Type B pancreatic cell (in vitro differentiated cells): ENCODE measurements at regions not wholly inside any gene's neighbourhood (a gene's known extent, or its start where the extent isn't known, plus 50 kb on each side); places are given as distances from the start of the nearest gene placed in this dataset.

Experiments used
- DNase-seq: peaks from one replicate; pipeline ENCODE4 v3.0.0; 2021; ENCODE audit warnings: mixed read lengths; ENCODE audit not compliant: unreplicated experiment; ENCODE audit errors: extremely low spot score
- H3K27ac Mint-ChIP-seq: 2 replicates; pipeline ENCODE4 v1.8.0; 2021; ENCODE audit warnings: mild to moderate bottlenecking, mixed read lengths
- H3K27me3 Mint-ChIP-seq: 2 replicates; pipeline ENCODE4 v1.8.0; 2021; ENCODE audit warnings: mixed read lengths
- H3K36me3 Mint-ChIP-seq: 2 replicates; pipeline ENCODE4 v1.8.0; 2021; ENCODE audit warnings: mixed read lengths
- H3K4me1 Mint-ChIP-seq: one replicate; pipeline ENCODE4 v1.8.0; 2021; ENCODE audit warnings: mixed read lengths; ENCODE audit not compliant: unreplicated experiment
- H3K4me3 Mint-ChIP-seq: 2 replicates; pipeline ENCODE4 v1.8.0; 2021; ENCODE audit warnings: mild to moderate bottlenecking, mixed read lengths
- H3K9me3 Mint-ChIP-seq: 2 replicates; pipeline ENCODE4 v1.8.0; 2021; ENCODE audit warnings: mixed read lengths
- TF ChIP-seq, protein P1 (sequence below): fragments of 200-600 bp; sonication (generic); conservative IDR thresholded peaks from 2 replicates; pipeline ENCODE4 v1.5.0; 2021; ENCODE audit warnings: antibody characterized with exemption, mild to moderate bottlenecking

DNA sequence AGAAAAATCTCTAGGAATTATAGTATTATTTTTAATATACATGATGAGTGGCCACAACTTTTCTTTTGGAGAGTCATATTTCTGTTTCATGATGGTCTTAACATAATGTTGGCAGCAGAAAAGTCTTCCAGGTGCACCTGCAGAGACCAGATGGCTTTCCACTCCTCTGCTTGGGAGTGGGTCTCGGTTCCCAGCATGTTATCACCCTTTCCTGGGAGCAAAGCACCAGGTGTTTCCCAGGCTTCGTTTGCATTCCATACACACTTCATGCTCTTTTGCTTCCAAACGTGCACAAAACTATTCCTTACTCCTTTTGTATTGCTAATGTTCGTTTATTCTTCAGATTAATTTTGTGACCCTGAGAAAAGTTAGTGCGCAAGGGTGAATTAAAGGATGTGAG, 305.2 kb downstream of the CDH2 start:
- no peak overlapping the region for H3K27ac Mint-ChIP-seq
- DNase-seq: no peak
- no peaks in the 10 kb centered on the region for H3K27me3 Mint-ChIP-seq
- no peaks in the 10 kb centered on the region for H3K4me1 Mint-ChIP-seq
- no peaks in the 10 kb centered on the region for H3K9me3 Mint-ChIP-seq
- TF ChIP-seq, protein P1, sequence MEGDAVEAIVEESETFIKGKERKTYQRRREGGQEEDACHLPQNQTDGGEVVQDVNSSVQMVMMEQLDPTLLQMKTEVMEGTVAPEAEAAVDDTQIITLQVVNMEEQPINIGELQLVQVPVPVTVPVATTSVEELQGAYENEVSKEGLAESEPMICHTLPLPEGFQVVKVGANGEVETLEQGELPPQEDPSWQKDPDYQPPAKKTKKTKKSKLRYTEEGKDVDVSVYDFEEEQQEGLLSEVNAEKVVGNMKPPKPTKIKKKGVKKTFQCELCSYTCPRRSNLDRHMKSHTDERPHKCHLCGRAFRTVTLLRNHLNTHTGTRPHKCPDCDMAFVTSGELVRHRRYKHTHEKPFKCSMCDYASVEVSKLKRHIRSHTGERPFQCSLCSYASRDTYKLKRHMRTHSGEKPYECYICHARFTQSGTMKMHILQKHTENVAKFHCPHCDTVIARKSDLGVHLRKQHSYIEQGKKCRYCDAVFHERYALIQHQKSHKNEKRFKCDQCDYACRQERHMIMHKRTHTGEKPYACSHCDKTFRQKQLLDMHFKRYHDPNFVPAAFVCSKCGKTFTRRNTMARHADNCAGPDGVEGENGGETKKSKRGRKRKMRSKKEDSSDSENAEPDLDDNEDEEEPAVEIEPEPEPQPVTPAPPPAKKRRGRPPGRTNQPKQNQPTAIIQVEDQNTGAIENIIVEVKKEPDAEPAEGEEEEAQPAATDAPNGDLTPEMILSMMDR: no peak
- no peak overlapping the region for H3K4me3 Mint-ChIP-seq
- no peaks in the 10 kb centered on the region for H3K36me3 Mint-ChIP-seq

DNA sequence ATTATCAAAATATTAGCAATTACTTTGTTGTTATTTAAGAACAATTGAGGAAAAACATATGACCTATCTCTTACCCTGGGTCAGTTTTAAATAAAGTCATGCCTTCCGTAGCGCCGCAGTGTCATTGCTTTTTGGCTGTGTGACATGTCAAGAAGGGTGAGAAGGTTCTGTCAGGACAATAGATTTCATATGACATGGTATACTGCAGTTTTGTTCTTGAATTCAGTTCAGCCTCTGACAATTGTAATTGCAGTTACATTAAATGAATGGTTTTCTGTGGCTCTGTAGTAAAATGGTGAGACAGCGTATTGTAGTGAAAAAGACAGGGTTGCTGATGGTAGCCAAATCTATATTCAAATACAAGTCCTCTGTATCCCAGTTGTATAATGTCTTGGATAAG, 307.2 kb downstream of the CDH2 start:
- no peaks in the 10 kb centered on the region for H3K4me1 Mint-ChIP-seq
- no peak overlapping the region for H3K27ac Mint-ChIP-seq
- H3K9me3 Mint-ChIP-seq: no peaks in the 10 kb centered on the region
- no peaks in the 10 kb centered on the region for H3K36me3 Mint-ChIP-seq
- no peaks in the 10 kb centered on the region for H3K27me3 Mint-ChIP-seq
- TF ChIP-seq, protein P1: no peak
- no peak overlapping the region for H3K4me3 Mint-ChIP-seq
- DNase-seq: no peak

DNA sequence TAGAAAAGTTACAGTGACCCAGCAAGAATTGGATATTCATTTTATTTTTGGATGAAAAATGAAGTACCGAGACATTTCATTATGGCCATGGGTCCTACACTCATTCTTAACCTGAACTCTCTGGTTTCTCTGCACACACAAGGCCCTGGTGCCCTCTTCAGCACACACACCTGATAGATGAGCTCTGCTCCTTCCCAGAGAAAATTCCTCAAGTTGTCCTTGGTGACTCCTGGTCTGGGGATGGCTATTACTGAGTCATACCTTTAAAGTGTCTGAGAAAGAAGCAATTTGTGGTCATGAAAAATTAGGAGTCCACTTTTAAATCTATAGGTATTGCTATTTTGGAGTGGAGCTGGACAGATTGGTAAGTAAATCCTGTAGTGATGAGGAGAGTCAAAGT, 311.5 kb downstream of the CDH2 start:
- TF ChIP-seq, protein P1: no peak
- H3K4me3 Mint-ChIP-seq: no peak overlapping the region
- no peaks in the 10 kb centered on the region for H3K36me3 Mint-ChIP-seq
- peaks cover 12% of the 10 kb centered on the region for H3K4me1 Mint-ChIP-seq
- H3K9me3 Mint-ChIP-seq: no peaks in the 10 kb centered on the region
- H3K27ac Mint-ChIP-seq: no peak overlapping the region
- no peaks in the 10 kb centered on the region for H3K27me3 Mint-ChIP-seq
- DNase-seq: no peak

DNA sequence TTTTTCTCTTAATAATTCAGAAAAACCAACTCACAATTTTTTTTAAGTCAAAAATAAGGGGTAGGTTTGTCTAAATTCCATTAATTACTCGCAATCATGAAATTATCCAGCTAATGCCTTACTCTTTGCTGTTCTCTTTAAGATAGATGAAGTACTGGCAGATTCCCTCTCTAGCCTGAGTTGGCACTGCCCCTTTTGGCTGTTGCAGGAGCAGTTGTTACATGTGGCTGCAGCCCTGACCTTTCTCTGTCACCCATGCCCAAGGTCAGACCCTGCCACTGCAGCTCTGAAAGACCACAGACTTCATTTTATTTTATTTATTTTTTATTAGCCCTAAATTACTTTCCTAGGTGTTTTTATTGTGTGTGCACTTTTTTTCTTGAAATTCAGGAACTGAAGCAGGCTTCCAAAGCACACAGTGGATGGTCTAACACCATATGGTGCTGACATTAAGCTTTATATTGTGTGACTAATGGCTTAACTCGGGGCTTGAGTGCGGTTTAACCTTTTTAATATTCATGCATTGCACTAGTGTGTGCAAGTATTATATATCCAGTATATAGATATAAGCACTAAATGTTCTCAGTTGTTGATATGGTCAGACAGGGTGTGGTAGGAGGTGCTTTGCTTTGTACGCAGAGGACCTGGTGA, 313.0 kb downstream of the CDH2 start:
- no peaks in the 10 kb centered on the region for H3K9me3 Mint-ChIP-seq
- peaks cover 12% of the 10 kb centered on the region for H3K4me1 Mint-ChIP-seq
- TF ChIP-seq, protein P1: no peak
- no peak for DNase-seq
- no peak overlapping the region for H3K27ac Mint-ChIP-seq
- H3K4me3 Mint-ChIP-seq: no peak overlapping the region
- no peaks in the 10 kb centered on the region for H3K27me3 Mint-ChIP-seq
- no peaks in the 10 kb centered on the region for H3K36me3 Mint-ChIP-seq

DNA sequence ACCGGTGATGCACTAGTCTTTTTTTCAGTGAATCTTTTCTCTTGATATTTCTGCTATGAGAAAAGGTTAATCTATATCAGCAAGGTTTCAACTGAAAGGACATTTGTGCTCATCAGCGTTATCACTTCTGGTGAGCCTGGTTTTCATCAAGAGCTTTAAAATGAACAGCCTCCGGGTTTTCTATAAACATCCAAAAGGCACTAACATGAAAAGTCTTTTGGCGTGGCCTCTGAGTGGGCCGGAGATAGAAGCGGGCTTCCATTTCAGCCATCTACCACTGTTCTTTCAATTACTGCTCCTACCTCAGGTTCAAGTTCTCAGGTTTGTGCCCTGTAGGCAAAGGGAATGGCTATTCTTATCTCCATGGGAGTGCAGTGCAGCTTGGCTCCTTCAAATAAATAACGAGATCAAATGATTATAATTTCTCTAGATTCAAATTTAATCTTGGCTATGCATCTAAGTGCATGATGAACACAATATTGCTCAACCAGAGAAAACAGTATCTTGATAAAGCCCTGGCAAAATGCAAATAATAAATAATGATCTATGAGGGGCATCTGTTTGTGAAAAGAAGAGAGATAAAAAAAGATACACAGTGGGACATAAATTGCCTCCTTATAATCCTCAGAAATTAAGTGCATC, 314.8 kb downstream of the CDH2 start:
- Mint-ChIP-seq H3K27me3 (no peaks in the 10 kb centered on the region), H3K27ac (no peak overlapping the region), H3K4me3 (no peak overlapping the region), H3K9me3 (no peaks in the 10 kb centered on the region), H3K36me3 (no peaks in the 10 kb centered on the region), H3K4me1 (peaks cover 12% of the 10 kb centered on the region)
- no peak for DNase-seq
- TF ChIP-seq, protein P1: no peak
